ENCODE measurements at regions not wholly inside any gene's neighbourhood (a gene's known extent, or its start where the extent isn't known, plus 50 kb on each side); places are given as distances from the start of the nearest gene placed in this dataset.

DNA sequence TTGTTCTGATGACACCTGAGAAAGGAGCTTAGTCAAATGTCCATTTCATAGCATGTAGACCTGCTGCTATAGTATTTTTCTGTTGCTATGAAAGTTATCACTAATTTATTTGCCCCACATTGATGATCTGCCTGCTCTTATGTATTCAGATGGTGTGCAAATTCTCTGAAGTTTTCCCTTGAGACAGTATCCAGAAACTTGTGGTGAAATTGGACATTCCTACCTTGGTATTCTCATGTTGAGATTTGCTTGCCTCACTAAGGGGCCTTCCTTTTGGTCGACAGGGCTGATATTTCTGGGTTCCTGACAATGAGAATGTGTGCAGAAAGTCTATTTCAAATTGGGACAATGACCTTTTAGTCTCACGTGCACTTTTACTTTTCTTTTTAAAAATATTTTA is 253.2 kb upstream of the FZD8 start:
- Histone ChIP-seq H3K4me2 (ENCODE audit: low read length) (no peak overlapping the region), H3K9me3 (ENCODE audit: control insufficient read depth, low read length) (no peaks in the 10 kb centered on the region), H3K9ac (no peak overlapping the region), H3K4me1 (no peaks in the 10 kb centered on the region), H2AFZ (no peak overlapping the region), H3K27ac (no peak overlapping the region), H3K4me3 (ENCODE audit: low read depth, low read length) (no peak overlapping the region), H3K36me3 (ENCODE audit: control insufficient read depth, insufficient read depth, low read length) (no peaks in the 10 kb centered on the region), H3K27me3 (ENCODE audit: control insufficient read depth, insufficient read depth, low read length) (no peaks in the 10 kb centered on the region), H3K79me2 (no peaks in the 10 kb centered on the region)
- TF ChIP-seq, protein P1, sequence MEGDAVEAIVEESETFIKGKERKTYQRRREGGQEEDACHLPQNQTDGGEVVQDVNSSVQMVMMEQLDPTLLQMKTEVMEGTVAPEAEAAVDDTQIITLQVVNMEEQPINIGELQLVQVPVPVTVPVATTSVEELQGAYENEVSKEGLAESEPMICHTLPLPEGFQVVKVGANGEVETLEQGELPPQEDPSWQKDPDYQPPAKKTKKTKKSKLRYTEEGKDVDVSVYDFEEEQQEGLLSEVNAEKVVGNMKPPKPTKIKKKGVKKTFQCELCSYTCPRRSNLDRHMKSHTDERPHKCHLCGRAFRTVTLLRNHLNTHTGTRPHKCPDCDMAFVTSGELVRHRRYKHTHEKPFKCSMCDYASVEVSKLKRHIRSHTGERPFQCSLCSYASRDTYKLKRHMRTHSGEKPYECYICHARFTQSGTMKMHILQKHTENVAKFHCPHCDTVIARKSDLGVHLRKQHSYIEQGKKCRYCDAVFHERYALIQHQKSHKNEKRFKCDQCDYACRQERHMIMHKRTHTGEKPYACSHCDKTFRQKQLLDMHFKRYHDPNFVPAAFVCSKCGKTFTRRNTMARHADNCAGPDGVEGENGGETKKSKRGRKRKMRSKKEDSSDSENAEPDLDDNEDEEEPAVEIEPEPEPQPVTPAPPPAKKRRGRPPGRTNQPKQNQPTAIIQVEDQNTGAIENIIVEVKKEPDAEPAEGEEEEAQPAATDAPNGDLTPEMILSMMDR (IDR thresholded peaks at IDR 0.05) = no peak

GRCh38 chr10:35892526-35892925 is 250.4 kb upstream of the FZD8 start:
- Histone ChIP-seq H3K36me3 (ENCODE audit: control insufficient read depth, insufficient read depth, low read length) (no peaks in the 10 kb centered on the region), H3K27ac (no peak overlapping the region), H3K9ac (no peak overlapping the region), H2AFZ (no peak overlapping the region), H3K4me1 (no peaks in the 10 kb centered on the region), H3K27me3 (ENCODE audit: control insufficient read depth, insufficient read depth, low read length) (no peaks in the 10 kb centered on the region), H3K79me2 (no peaks in the 10 kb centered on the region), H3K4me2 (ENCODE audit: low read length) (no peak overlapping the region), H3K4me3 (ENCODE audit: low read depth, low read length) (no peak overlapping the region), H3K9me3 (ENCODE audit: control insufficient read depth, low read length) (no peaks in the 10 kb centered on the region)
- TF ChIP-seq, protein P1 (IDR thresholded peaks at IDR 0.05) = no peak

- H3K9ac ChIP-seq = no peak overlapping the region
- no peaks in the 10 kb centered on the region for H3K79me2 ChIP-seq
- no peak overlapping the region for H3K27ac ChIP-seq
- TF ChIP-seq, protein P1 (IDR thresholded peaks at IDR 0.05) = no peak
- H3K4me2 ChIP-seq (ENCODE audit: low read length) = no peak overlapping the region
- H3K36me3 ChIP-seq (ENCODE audit: control insufficient read depth, insufficient read depth, low read length) = no peaks in the 10 kb centered on the region
- no peak overlapping the region for H3K4me3 ChIP-seq (ENCODE audit: low read depth, low read length)
- H2AFZ ChIP-seq = no peak overlapping the region
- no peaks in the 10 kb centered on the region for H3K9me3 ChIP-seq (ENCODE audit: control insufficient read depth, low read length)
- H3K27me3 ChIP-seq (ENCODE audit: control insufficient read depth, insufficient read depth, low read length) = no peaks in the 10 kb centered on the region
- H3K4me1 ChIP-seq = no peaks in the 10 kb centered on the region
Observed at GRCh38 chr10:35890676-35891495, 248.8 kb upstream of the FZD8 start.

- H3K9ac ChIP-seq = no peak overlapping the region
Observed at GRCh38 chr10:35889971-35890675, 248.0 kb upstream of the FZD8 start.

More at GRCh38 chr10:35889971-35890675, 248.0 kb upstream of the FZD8 start:
- Histone ChIP-seq H3K27ac (no peak overlapping the region), H3K4me1 (no peaks in the 10 kb centered on the region), H2AFZ (no peak overlapping the region), H3K79me2 (no peaks in the 10 kb centered on the region), H3K36me3 (ENCODE audit: control insufficient read depth, insufficient read depth, low read length) (no peaks in the 10 kb centered on the region), H3K9me3 (ENCODE audit: control insufficient read depth, low read length) (no peaks in the 10 kb centered on the region), H3K4me3 (ENCODE audit: low read depth, low read length) (no peak overlapping the region), H3K27me3 (ENCODE audit: control insufficient read depth, insufficient read depth, low read length) (no peaks in the 10 kb centered on the region), H3K4me2 (ENCODE audit: low read length) (no peak overlapping the region)
- TF ChIP-seq, protein P1 (IDR thresholded peaks at IDR 0.05) = no peak

Measured in parathyroid adenoma (tissue), 2 donors.